ENCODE measurements at regions not wholly inside any gene's neighbourhood (a gene's known extent, or its start where the extent isn't known, plus 50 kb on each side); places are given as distances from the start of the nearest gene placed in this dataset.

- no peaks in the 10 kb centered on the region for H3K79me2 ChIP-seq (ENCODE audit: control insufficient read depth, low read length)
- H3F3A ChIP-seq (ENCODE audit: control insufficient read depth, insufficient read depth): no peaks in the 10 kb centered on the region
- no peaks in the 10 kb centered on the region for H3K9me2 ChIP-seq (replicated peaks; ENCODE audit: control insufficient read depth, low read length)
- no peaks in the 10 kb centered on the region for H3K4me1 ChIP-seq (ENCODE audit: control insufficient read depth, low read length)
- no peaks in the 10 kb centered on the region for H4K20me1 ChIP-seq (ENCODE audit: control insufficient read depth, insufficient read depth, low read depth, low read length)
- no peaks in the 10 kb centered on the region for H3K27me3 ChIP-seq (ENCODE audit: control insufficient read depth, low read length)
- no peaks in the 10 kb centered on the region for H3K36me3 ChIP-seq (ENCODE audit: control insufficient read depth, low read length)
- no peaks in the 10 kb centered on the region for H3K9me3 ChIP-seq (ENCODE audit: control insufficient read depth, insufficient read depth, low read length)
- TF ChIP-seq EZH2phosphoT487 (IDR thresholded peaks at IDR 0.05; ENCODE audit: borderline replicate concordance, low read length) (no peak), CTCF (IDR thresholded peaks at IDR 0.05; ENCODE audit: low read depth, low read length, poor library complexity, severe bottlenecking) (no peak)
- H3K4me2 ChIP-seq (ENCODE audit: low read length): no peak overlapping the region
- no peak overlapping the region for H3K27ac ChIP-seq (ENCODE audit: low read depth, low read length)
- H3K4me3 ChIP-seq (ENCODE audit: low read length): no peak overlapping the region
These were observed 333.0 kb downstream of the CCER1 start for GRCh38 chr12:90621927-90622326.

GRCh38 chr12:90619943-90620342 lies 335.0 kb downstream of the CCER1 start:
- no peaks in the 10 kb centered on the region for H3K4me1 ChIP-seq (ENCODE audit: control insufficient read depth, low read length)
- no peaks in the 10 kb centered on the region for H3F3A ChIP-seq (ENCODE audit: control insufficient read depth, insufficient read depth)
- no peaks in the 10 kb centered on the region for H3K36me3 ChIP-seq (ENCODE audit: control insufficient read depth, low read length)
- TF ChIP-seq EZH2phosphoT487 (IDR thresholded peaks at IDR 0.05; ENCODE audit: borderline replicate concordance, low read length): no peak
- TF ChIP-seq CTCF (IDR thresholded peaks at IDR 0.05; ENCODE audit: low read depth, low read length, poor library complexity, severe bottlenecking): no peak
- H3K9me3 ChIP-seq (ENCODE audit: control insufficient read depth, insufficient read depth, low read length): no peaks in the 10 kb centered on the region
- H3K27me3 ChIP-seq (ENCODE audit: control insufficient read depth, low read length): no peaks in the 10 kb centered on the region
- H3K79me2 ChIP-seq (ENCODE audit: control insufficient read depth, low read length): no peaks in the 10 kb centered on the region
- no peak overlapping the region for H3K4me3 ChIP-seq (ENCODE audit: low read length)
- no peak overlapping the region for H3K27ac ChIP-seq (ENCODE audit: low read depth, low read length)
- no peaks in the 10 kb centered on the region for H3K9me2 ChIP-seq (replicated peaks; ENCODE audit: control insufficient read depth, low read length)
- no peak overlapping the region for H3K4me2 ChIP-seq (ENCODE audit: low read length)
- no peaks in the 10 kb centered on the region for H4K20me1 ChIP-seq (ENCODE audit: control insufficient read depth, insufficient read depth, low read depth, low read length)

- Histone ChIP-seq H3K79me2 (ENCODE audit: control insufficient read depth, low read length) (no peaks in the 10 kb centered on the region), H3K4me2 (ENCODE audit: low read length) (no peak overlapping the region), H3K27ac (ENCODE audit: low read depth, low read length) (no peak overlapping the region), H3K27me3 (ENCODE audit: control insufficient read depth, low read length) (no peaks in the 10 kb centered on the region), H3K36me3 (ENCODE audit: control insufficient read depth, low read length) (no peaks in the 10 kb centered on the region), H3K4me1 (ENCODE audit: control insufficient read depth, low read length) (no peaks in the 10 kb centered on the region), H3F3A (ENCODE audit: control insufficient read depth, insufficient read depth) (no peaks in the 10 kb centered on the region), H4K20me1 (ENCODE audit: control insufficient read depth, insufficient read depth, low read depth, low read length) (no peaks in the 10 kb centered on the region), H3K4me3 (ENCODE audit: low read length) (no peak overlapping the region), H3K9me2 (replicated peaks; ENCODE audit: control insufficient read depth, low read length) (no peaks in the 10 kb centered on the region), H3K9me3 (ENCODE audit: control insufficient read depth, insufficient read depth, low read length) (no peaks in the 10 kb centered on the region)
- no peak for TF ChIP-seq CTCF (IDR thresholded peaks at IDR 0.05; ENCODE audit: low read depth, low read length, poor library complexity, severe bottlenecking)
- TF ChIP-seq EZH2phosphoT487 (IDR thresholded peaks at IDR 0.05; ENCODE audit: borderline replicate concordance, low read length): no peak
These were observed 336.4 kb downstream of the CCER1 start for GRCh38 chr12:90618586-90618985.

- Histone ChIP-seq H3K9me3 (ENCODE audit: control insufficient read depth, insufficient read depth, low read length) (no peaks in the 10 kb centered on the region), H3K9me2 (replicated peaks; ENCODE audit: control insufficient read depth, low read length) (no peaks in the 10 kb centered on the region), H3F3A (ENCODE audit: control insufficient read depth, insufficient read depth) (no peaks in the 10 kb centered on the region), H3K4me3 (ENCODE audit: low read length) (no peak overlapping the region), H3K4me2 (ENCODE audit: low read length) (no peak overlapping the region), H3K27me3 (ENCODE audit: control insufficient read depth, low read length) (no peaks in the 10 kb centered on the region), H3K79me2 (ENCODE audit: control insufficient read depth, low read length) (no peaks in the 10 kb centered on the region), H3K27ac (ENCODE audit: low read depth, low read length) (no peak overlapping the region), H3K4me1 (ENCODE audit: control insufficient read depth, low read length) (no peaks in the 10 kb centered on the region), H4K20me1 (ENCODE audit: control insufficient read depth, insufficient read depth, low read depth, low read length) (no peaks in the 10 kb centered on the region), H3K36me3 (ENCODE audit: control insufficient read depth, low read length) (no peaks in the 10 kb centered on the region)
- TF ChIP-seq CTCF (IDR thresholded peaks at IDR 0.05; ENCODE audit: low read depth, low read length, poor library complexity, severe bottlenecking) (no peak), EZH2phosphoT487 (IDR thresholded peaks at IDR 0.05; ENCODE audit: borderline replicate concordance, low read length) (no peak)
These were observed 343.1 kb downstream of the CCER1 start for GRCh38 chr12:90611891-90612290.
